ENCODE measurements at regions not wholly inside any gene's neighbourhood (a gene's known extent, or its start where the extent isn't known, plus 50 kb on each side); places are given as distances from the start of the nearest gene placed in this dataset.

DNA sequence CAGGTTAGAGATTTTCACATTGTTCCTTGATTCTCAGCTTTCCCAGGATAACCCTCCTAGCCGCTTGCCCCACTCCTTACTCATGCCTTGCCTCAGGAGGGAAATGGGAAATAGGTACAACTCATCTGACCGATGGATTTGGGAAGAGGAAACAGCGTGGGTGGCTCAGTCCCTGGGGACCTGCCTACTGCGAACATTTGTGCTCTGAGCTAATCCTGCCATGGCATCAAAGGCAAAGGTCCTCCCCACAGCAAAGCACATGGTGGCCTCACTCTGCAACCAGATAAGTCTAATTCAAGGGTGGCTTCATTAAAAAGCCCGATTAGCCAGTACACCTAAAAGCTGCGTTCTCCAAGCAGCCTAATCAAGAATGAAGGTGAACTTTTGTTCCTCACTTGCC, 82.4 kb upstream of the ADRA1B start:
- TF ChIP-seq CTCF (IDR thresholded peaks at IDR 0.05; ENCODE audit: low read depth, low read length): no peak
- no peak overlapping the region for H3K4me3 ChIP-seq (ENCODE audit: low read depth, low read length)

GRCh38 chr5:159835548-159835947, 80.7 kb upstream of the ADRA1B start:
- TF ChIP-seq CTCF (IDR thresholded peaks at IDR 0.05; ENCODE audit: low read depth, low read length): no peak
- no peak overlapping the region for H3K4me3 ChIP-seq (ENCODE audit: low read depth, low read length)

GRCh38 chr5:159836691-159837090, 79.6 kb upstream of the ADRA1B start:
- no peak overlapping the region for H3K4me3 ChIP-seq (ENCODE audit: low read depth, low read length)
- no peak for TF ChIP-seq CTCF (IDR thresholded peaks at IDR 0.05; ENCODE audit: low read depth, low read length)

GRCh38 chr5:159837860-159838259, 78.4 kb upstream of the ADRA1B start:
- TF ChIP-seq CTCF (IDR thresholded peaks at IDR 0.05; ENCODE audit: low read depth, low read length): no peak
- H3K4me3 ChIP-seq (ENCODE audit: low read depth, low read length): no peak overlapping the region

DNA sequence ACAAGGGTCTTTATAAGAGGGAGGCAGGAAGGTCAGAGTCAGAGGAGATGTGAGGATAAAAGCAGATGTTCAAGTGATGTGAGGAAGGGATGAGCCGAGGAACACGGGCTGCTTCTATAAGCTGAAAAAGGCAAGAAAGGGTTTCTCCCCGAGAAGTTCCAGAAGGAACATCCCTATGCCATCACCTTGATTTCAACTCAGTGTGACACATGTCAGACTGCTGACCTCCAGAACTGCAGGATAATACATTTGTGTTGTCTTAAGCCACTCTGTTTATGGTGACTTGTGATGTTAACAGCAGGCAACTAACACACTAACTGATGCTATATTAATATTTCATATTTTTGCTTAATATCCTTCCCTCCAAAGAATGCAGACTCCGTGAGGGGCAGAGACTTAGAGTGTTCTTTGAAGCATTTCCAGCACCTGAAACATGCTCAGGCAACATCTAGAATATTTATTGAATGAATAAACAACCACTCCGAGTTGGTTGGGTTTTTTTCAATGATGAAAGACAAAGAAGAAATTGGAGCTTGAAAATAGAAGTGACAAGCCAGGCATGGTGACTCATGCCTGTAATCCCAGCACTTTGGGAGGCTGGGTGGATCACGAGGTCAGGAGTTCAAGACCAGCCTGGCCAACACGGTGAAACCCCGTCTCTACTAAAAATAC, 77.6 kb upstream of the ADRA1B start:
- no peak overlapping the region for H3K4me3 ChIP-seq (ENCODE audit: low read depth, low read length)
- no peak for TF ChIP-seq CTCF (IDR thresholded peaks at IDR 0.05; ENCODE audit: low read depth, low read length)

DNA sequence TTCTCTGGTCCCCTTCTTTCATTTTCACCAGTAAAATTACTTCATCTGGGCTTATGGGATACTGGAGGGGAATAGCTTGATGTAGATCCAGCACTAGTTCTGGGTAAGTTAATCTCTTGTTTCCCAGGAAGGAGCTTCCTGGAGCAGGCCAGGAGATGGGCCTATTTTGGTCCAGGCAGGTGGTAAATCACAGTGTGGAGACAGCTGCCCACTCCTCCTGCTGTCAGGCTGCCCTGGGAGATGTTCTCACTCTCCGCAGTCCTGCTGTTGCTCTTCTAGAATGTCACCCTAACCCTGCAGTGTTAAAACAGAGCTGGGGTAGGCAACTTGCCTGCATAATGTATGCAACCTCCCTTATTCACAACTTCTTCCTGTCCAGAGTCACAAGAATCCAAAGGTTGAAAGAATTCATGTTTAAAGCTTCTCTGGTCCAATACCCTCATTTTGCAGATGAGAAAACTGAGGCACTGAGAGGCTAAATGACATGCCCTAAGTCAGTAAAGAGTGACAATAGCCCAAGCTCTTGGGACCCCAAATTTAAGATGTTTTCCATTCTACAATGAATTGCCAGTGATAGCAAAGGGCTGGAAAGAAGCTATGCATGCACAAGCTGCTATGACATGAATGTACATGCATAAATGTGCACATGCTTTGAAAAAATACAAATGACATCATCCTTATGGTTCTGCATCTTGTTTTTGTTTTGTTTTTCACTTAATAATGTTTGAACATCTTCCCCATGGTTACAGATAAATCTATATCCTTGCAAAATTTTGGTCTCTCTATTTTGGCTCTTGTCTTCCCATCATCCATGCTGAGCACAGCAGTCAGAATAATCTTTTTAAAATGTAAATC, 71.8 kb upstream of the ADRA1B start:
- H3K4me3 ChIP-seq (ENCODE audit: low read depth, low read length): no peak overlapping the region
- TF ChIP-seq CTCF (IDR thresholded peaks at IDR 0.05; ENCODE audit: low read depth, low read length): no peak

DNA sequence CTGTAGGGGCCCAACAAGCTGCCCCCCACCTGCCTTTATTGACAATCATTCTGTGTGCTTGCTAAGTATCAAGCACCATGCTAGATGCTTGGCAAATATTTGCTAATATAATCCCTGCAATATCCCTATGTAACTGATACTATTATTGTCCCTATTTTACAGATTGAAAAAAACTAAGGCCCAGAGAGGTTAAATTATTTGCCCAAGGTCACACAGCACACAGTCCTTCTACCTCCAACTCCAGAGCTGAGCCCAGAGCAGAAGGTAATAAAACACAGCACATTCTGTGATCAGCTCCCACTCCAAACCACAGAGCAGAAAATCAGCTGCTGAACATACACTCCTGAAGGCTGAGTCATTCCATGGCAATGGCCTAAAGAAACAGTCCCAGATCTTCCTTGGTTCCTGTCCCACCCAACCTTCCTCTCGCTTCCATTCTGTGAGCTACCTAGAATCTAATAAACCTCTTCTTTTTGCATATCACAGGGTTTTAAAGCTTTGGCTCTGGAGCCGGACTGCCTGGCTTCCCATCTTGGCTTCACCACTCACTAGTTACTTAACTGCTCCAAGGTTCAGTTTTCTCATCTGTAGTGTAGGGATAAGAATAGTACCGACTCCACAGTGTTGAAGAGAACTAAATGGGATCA, 66.7 kb upstream of the ADRA1B start:
- no peak overlapping the region for H3K4me3 ChIP-seq (ENCODE audit: low read depth, low read length)
- TF ChIP-seq CTCF (IDR thresholded peaks at IDR 0.05; ENCODE audit: low read depth, low read length): no peak
